T-helper 2 cell (primary cell): ENCODE measurements at regions not wholly inside any gene's neighbourhood (a gene's known extent, or its start where the extent isn't known, plus 50 kb on each side); places are given as distances from the start of the nearest gene placed in this dataset.
"Not testable (repeated sequence)": the region's sequence is repeated elsewhere in the genome, so short reads cannot be mapped to it uniquely, and the experiment has no call there.

Experiments used
- DNase-seq, 5 experiments: peaks; one replicate each; pipeline versions ENCODE4 v3.0.0 to v3.0.0-alpha.2; 2012 to 2022

- DNase-seq: not testable (repeated sequence)
Observed at GRCh38 chr16:32116533-32116932, 136.6 kb upstream of the TP53TG3D start.

GRCh38 chr16:32120372-32120771 is 132.7 kb upstream of the TP53TG3D start:
- DNase-seq: not testable (repeated sequence)

- DNase-seq: not testable (repeated sequence)
Observed at GRCh38 chr16:32120779-32121178, 132.3 kb upstream of the TP53TG3D start.

DNA sequence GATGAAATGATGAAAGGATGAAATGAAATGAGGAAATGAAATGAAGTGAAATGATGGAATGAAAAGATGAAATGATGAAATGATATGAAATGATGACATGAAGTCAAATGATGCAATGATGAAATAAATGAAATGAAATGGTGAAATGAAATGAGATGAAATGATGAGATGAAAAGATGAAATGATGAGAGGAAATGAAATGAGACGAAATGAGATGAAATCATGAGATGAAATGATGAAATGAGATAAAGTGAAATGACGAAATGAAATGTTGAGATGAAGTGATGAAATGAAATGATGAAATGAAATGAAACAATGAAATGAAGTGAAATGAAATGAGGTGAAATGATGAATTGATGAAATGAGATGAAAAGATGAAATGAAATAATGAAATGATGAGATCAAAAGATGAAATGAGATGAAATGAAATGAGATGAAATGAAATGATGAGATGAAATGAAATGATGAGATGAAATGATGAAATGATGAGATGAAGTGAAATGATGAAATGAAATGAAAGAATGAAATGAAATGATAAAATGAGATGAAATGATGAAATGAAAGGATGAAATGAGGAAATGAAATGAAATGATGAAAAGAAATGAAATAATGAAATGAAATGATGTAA is 131.7 kb upstream of the TP53TG3D start:
- not testable (repeated sequence) for DNase-seq

DNA sequence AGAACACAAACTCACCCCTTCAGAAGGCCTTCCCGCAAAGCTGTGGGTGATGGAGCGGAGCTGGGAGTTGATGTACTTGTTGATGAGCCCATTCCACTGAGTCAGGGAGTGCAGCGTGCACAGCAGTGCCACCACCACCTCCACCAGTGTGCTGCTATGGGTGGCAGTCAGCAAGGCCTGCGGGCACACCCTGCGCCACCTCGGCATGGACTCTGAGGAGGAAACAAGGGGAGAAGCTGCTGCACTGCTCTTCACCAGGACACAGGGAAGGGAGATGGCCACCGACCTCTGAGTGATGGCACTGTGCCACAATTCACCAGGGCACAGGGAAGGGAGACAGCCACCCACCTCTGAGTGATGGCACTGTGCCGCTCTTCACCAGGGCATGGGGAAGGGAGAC is 100.7 kb upstream of the TP53TG3D start:
- DNase-seq: not testable (repeated sequence)

GRCh38 chr16:32187918-32188669 is 65.0 kb upstream of the TP53TG3D start:
- not testable (repeated sequence) for DNase-seq

- not testable (repeated sequence) for DNase-seq
Observed at GRCh38 chr16:32202585-32202984, 50.5 kb upstream of the TP53TG3D start.
